Progenitor cell of endocrine pancreas (in vitro differentiated cells): ENCODE measurements at regions not wholly inside any gene's neighbourhood (a gene's known extent, or its start where the extent isn't known, plus 50 kb on each side); places are given as distances from the start of the nearest gene placed in this dataset.

Experiments
- DNase-seq: peaks from one replicate; pipeline ENCODE4 v3.0.0; 2021; ENCODE audit warnings: low spot score; ENCODE audit not compliant: unreplicated experiment
- H3K27ac Mint-ChIP-seq: 2 replicates; pipeline ENCODE4 v1.8.0; 2021; ENCODE audit warnings: mild to moderate bottlenecking, moderate library complexity, mixed read lengths
- H3K27me3 Mint-ChIP-seq: 2 replicates; pipeline ENCODE4 v1.8.0; 2021; ENCODE audit warnings: mixed read lengths
- H3K36me3 Mint-ChIP-seq: 2 replicates; pipeline ENCODE4 v1.8.0; 2022; ENCODE audit warnings: mixed read lengths; ENCODE audit not compliant: insufficient read depth
- H3K4me1 Mint-ChIP-seq: 2 replicates; pipeline ENCODE4 v1.8.0; 2021; ENCODE audit warnings: low read depth, mixed read lengths
- H3K4me3 Mint-ChIP-seq: 2 replicates; pipeline ENCODE4 v1.8.0; 2021; ENCODE audit warnings: low read depth, mild to moderate bottlenecking, moderate library complexity, mixed read lengths
- H3K9me3 Mint-ChIP-seq: 2 replicates; pipeline ENCODE4 v1.8.0; 2021; ENCODE audit warnings: low read depth, mixed read lengths
- CTCF ChIP-seq: fragments of 200-600 bp; sonication (generic); IDR thresholded peaks from one replicate; pipeline ENCODE4 v1.5.0; 2021; ENCODE audit warnings: antibody characterized with exemption, mild to moderate bottlenecking; ENCODE audit not compliant: unreplicated experiment

GRCh38 chr2:239601880-239602279 lies 201.1 kb upstream of the HDAC4 start:
- Mint-ChIP-seq H3K4me1 (no peaks in the 10 kb centered on the region), H3K27me3 (peaks cover 18% of the 10 kb centered on the region), H3K9me3 (no peaks in the 10 kb centered on the region), H3K4me3 (no peak overlapping the region), H3K27ac (no peak overlapping the region), H3K36me3 (no peaks in the 10 kb centered on the region)
- DNase-seq = peak; percentile 2
- TF ChIP-seq CTCF = no peak

GRCh38 chr2:239601201-239601851 lies 200.5 kb upstream of the HDAC4 start:
- DNase-seq = peak; percentile 8
- Mint-ChIP-seq H3K36me3 (no peaks in the 10 kb centered on the region), H3K27ac (no peak overlapping the region), H3K9me3 (no peaks in the 10 kb centered on the region), H3K4me3 (no peak overlapping the region), H3K4me1 (no peaks in the 10 kb centered on the region), H3K27me3 (peaks cover 18% of the 10 kb centered on the region)
- TF ChIP-seq CTCF = no peak

GRCh38 chr2:239600650-239601049 lies 199.8 kb upstream of the HDAC4 start:
- Mint-ChIP-seq H3K27ac (no peak overlapping the region), H3K4me3 (no peak overlapping the region), H3K27me3 (peaks cover 15% of the 10 kb centered on the region), H3K9me3 (no peaks in the 10 kb centered on the region), H3K36me3 (no peaks in the 10 kb centered on the region), H3K4me1 (no peaks in the 10 kb centered on the region)
- peak; percentile 0 for DNase-seq
- no peak for TF ChIP-seq CTCF

GRCh38 chr2:239600001-239600593 lies 199.3 kb upstream of the HDAC4 start:
- Mint-ChIP-seq H3K9me3 (no peaks in the 10 kb centered on the region), H3K4me1 (no peaks in the 10 kb centered on the region), H3K27me3 (peaks cover 15% of the 10 kb centered on the region), H3K4me3 (no peak overlapping the region), H3K27ac (no peak overlapping the region), H3K36me3 (no peaks in the 10 kb centered on the region)
- no peak for TF ChIP-seq CTCF
- DNase-seq = peak; percentile 3

GRCh38 chr2:239599299-239599698 lies 198.5 kb upstream of the HDAC4 start:
- no peak for TF ChIP-seq CTCF
- no peak overlapping the region for H3K4me3 Mint-ChIP-seq
- no peaks in the 10 kb centered on the region for H3K36me3 Mint-ChIP-seq
- peak overlapping the region; percentile 42 for H3K27ac Mint-ChIP-seq
- H3K27me3 Mint-ChIP-seq = peaks cover 15% of the 10 kb centered on the region
- H3K9me3 Mint-ChIP-seq = no peaks in the 10 kb centered on the region
- peak; percentile 7 for DNase-seq
- no peaks in the 10 kb centered on the region for H3K4me1 Mint-ChIP-seq
